ENCODE measurements at regions not wholly inside any gene's neighbourhood (a gene's known extent, or its start where the extent isn't known, plus 50 kb on each side); places are given as distances from the start of the nearest gene placed in this dataset.

- TF ChIP-seq EZH2 (IDR thresholded peaks at IDR 0.05; ENCODE audit: low read depth) (no peak), CTCF (conservative IDR thresholded peaks at IDR 0.05) (no peak)
- no TSS peak for BruUV-seq (replicated peaks)
- POLR2A ChIA-PET (ENCODE audit: unreplicated experiment): no interaction called here
- Histone ChIP-seq H3K4me2 (no peak overlapping the region), H3K9me2 (ENCODE audit: insufficient read depth) (no peaks in the 10 kb centered on the region; the same call in 1 of the 2 replicates), H3K4me3 (no peak overlapping the region), H3K27me3 (ENCODE audit: insufficient read depth, low read depth) (no peaks in the 10 kb centered on the region), H3K4me1 (replicated peaks; ENCODE audit: insufficient read depth) (no peaks in the 10 kb centered on the region), H3F3A (ENCODE audit: insufficient read depth, low read depth) (no peaks in the 10 kb centered on the region), H2AFZ (no peak overlapping the region), H3K9me3 (ENCODE audit: insufficient read depth, low read depth) (no peaks in the 10 kb centered on the region), H3K27ac (no peak overlapping the region), H3K36me3 (ENCODE audit: low read depth) (no peaks in the 10 kb centered on the region), H3K79me2 (ENCODE audit: low read depth) (no peaks in the 10 kb centered on the region), H4K20me1 (ENCODE audit: insufficient read depth) (no peaks in the 10 kb centered on the region)
- DNase-seq: no peak
- CTCF ChIA-PET: no interaction called here
- intact Hi-C loops (cut with micrococcal nuclease; ENCODE audit: unreplicated experiment): no loop called here
Measured at GRCh38 chr13:89267734-89268133, 1596.6 kb downstream of the SLITRK5 start.

GRCh38 chr13:89269737-89270136 lies 1598.6 kb downstream of the SLITRK5 start:
- no peak overlapping the region for H2AFZ ChIP-seq
- no peak for DNase-seq
- no peaks in the 10 kb centered on the region for H3K36me3 ChIP-seq (ENCODE audit: low read depth)
- H3K9me2 ChIP-seq (ENCODE audit: insufficient read depth): no peaks in the 10 kb centered on the region; the same call in 1 of the 2 replicates
- H3K9me3 ChIP-seq (ENCODE audit: insufficient read depth, low read depth): no peaks in the 10 kb centered on the region
- ChIA-PET CTCF (no interaction called here), POLR2A (ENCODE audit: unreplicated experiment) (no interaction called here)
- no peaks in the 10 kb centered on the region for H3K79me2 ChIP-seq (ENCODE audit: low read depth)
- H4K20me1 ChIP-seq (ENCODE audit: insufficient read depth): no peaks in the 10 kb centered on the region
- no peak overlapping the region for H3K4me2 ChIP-seq
- no peaks in the 10 kb centered on the region for H3K4me1 ChIP-seq (replicated peaks; ENCODE audit: insufficient read depth)
- no peaks in the 10 kb centered on the region for H3F3A ChIP-seq (ENCODE audit: insufficient read depth, low read depth)
- no peaks in the 10 kb centered on the region for H3K27me3 ChIP-seq (ENCODE audit: insufficient read depth, low read depth)
- TF ChIP-seq EZH2 (IDR thresholded peaks at IDR 0.05; ENCODE audit: low read depth) (no peak), CTCF (conservative IDR thresholded peaks at IDR 0.05) (no peak)
- intact Hi-C loops (cut with micrococcal nuclease; ENCODE audit: unreplicated experiment): no loop called here
- BruUV-seq (replicated peaks): no TSS peak
- no peak overlapping the region for H3K27ac ChIP-seq
- H3K4me3 ChIP-seq: no peak overlapping the region

- intact Hi-C loops (cut with micrococcal nuclease; ENCODE audit: unreplicated experiment): no loop called here
- Histone ChIP-seq H3K27me3 (ENCODE audit: insufficient read depth, low read depth) (no peaks in the 10 kb centered on the region), H3K36me3 (ENCODE audit: low read depth) (no peaks in the 10 kb centered on the region), H3K4me2 (no peak overlapping the region), H3F3A (ENCODE audit: insufficient read depth, low read depth) (no peaks in the 10 kb centered on the region), H3K9me2 (ENCODE audit: insufficient read depth) (no peaks in the 10 kb centered on the region; the same call in 1 of the 2 replicates), H3K4me1 (replicated peaks; ENCODE audit: insufficient read depth) (no peaks in the 10 kb centered on the region), H2AFZ (no peak overlapping the region), H3K79me2 (ENCODE audit: low read depth) (no peaks in the 10 kb centered on the region), H4K20me1 (ENCODE audit: insufficient read depth) (no peaks in the 10 kb centered on the region), H3K4me3 (no peak overlapping the region), H3K9me3 (ENCODE audit: insufficient read depth, low read depth) (no peaks in the 10 kb centered on the region), H3K27ac (no peak overlapping the region)
- ChIA-PET CTCF (no interaction called here), POLR2A (ENCODE audit: unreplicated experiment) (no interaction called here)
- TF ChIP-seq EZH2 (IDR thresholded peaks at IDR 0.05; ENCODE audit: low read depth): no peak
- no peak for TF ChIP-seq CTCF (conservative IDR thresholded peaks at IDR 0.05)
- no TSS peak for BruUV-seq (replicated peaks)
- no peak for DNase-seq
Measured at GRCh38 chr13:89270736-89271135, 1599.6 kb downstream of the SLITRK5 start.
